ENCODE measurements at regions not wholly inside any gene's neighbourhood (a gene's known extent, or its start where the extent isn't known, plus 50 kb on each side); places are given as distances from the start of the nearest gene placed in this dataset.
A peak's percentile ranks its signal among the peaks of the same experiment; 100 is the strongest.

- no peak for DNase-seq
Measured at GRCh38 chr9:86679909-86680308, 267.4 kb downstream of the GAS1 start.

GRCh38 chr9:86676396-86676795 lies 270.9 kb downstream of the GAS1 start:
- DNase-seq = no peak

- no peak for DNase-seq
Measured at GRCh38 chr9:86675805-86676204, 271.5 kb downstream of the GAS1 start.

GRCh38 chr9:86674487-86674886 lies 272.8 kb downstream of the GAS1 start:
- DNase-seq = no peak

- no peak for DNase-seq
Measured at GRCh38 chr9:86672966-86673365, 274.3 kb downstream of the GAS1 start.

- DNase-seq = no peak
Measured at GRCh38 chr9:86672301-86672700, 275.0 kb downstream of the GAS1 start.

- DNase-seq = no peak
Measured at GRCh38 chr9:86671018-86671417, 276.3 kb downstream of the GAS1 start.

- DNase-seq = no peak
Measured at GRCh38 chr9:86670536-86670935, 276.8 kb downstream of the GAS1 start.

GRCh38 chr9:86670076-86670475 lies 277.2 kb downstream of the GAS1 start:
- no peak for DNase-seq

GRCh38 chr9:86669422-86669821 lies 277.9 kb downstream of the GAS1 start:
- peak; percentile 62 for DNase-seq

GRCh38 chr9:86668488-86668887 lies 278.8 kb downstream of the GAS1 start:
- no peak for DNase-seq

- DNase-seq = no peak
Measured at GRCh38 chr9:86667307-86667706, 280.0 kb downstream of the GAS1 start.

- DNase-seq = no peak
Measured at GRCh38 chr9:86665416-86665815, 281.9 kb downstream of the GAS1 start.

GRCh38 chr9:86664603-86665002 lies 282.7 kb downstream of the GAS1 start:
- no peak for DNase-seq

- DNase-seq = no peak
Measured at GRCh38 chr9:86663905-86664304, 283.4 kb downstream of the GAS1 start.

GRCh38 chr9:86662890-86663468 lies 284.3 kb downstream of the GAS1 start:
- DNase-seq = no peak

- no peak for DNase-seq
Measured at GRCh38 chr9:86660146-86660943, 287.0 kb downstream of the GAS1 start.

GRCh38 chr9:86659413-86660046 lies 287.8 kb downstream of the GAS1 start:
- no peak for DNase-seq

GRCh38 chr9:86655147-86655546 lies 292.2 kb downstream of the GAS1 start:
- no peak for DNase-seq

GRCh38 chr9:86653466-86653865 lies 293.8 kb downstream of the GAS1 start:
- DNase-seq = no peak

- DNase-seq = no peak
Measured at GRCh38 chr9:86652736-86653135, 294.6 kb downstream of the GAS1 start.

GRCh38 chr9:86649913-86650312 lies 295.7 kb upstream of the TUT7 start:
- DNase-seq = no peak

- DNase-seq = no peak
Measured at GRCh38 chr9:86648828-86649170, 294.6 kb upstream of the TUT7 start.

- DNase-seq = no peak
Measured at GRCh38 chr9:86648156-86648827, 294.1 kb upstream of the TUT7 start.
